GM23338 (cell line): ENCODE measurements at regions not wholly inside any gene's neighbourhood (a gene's known extent, or its start where the extent isn't known, plus 50 kb on each side); places are given as distances from the start of the nearest gene placed in this dataset.

Source experiments
- CREB1 ChIP-seq: fragments of 250-450 bp; sonication (Bioruptor Pico); IDR thresholded peaks from 2 replicates; pipeline ENCODE4 v1.5.0; 2020; ENCODE audit warnings: low read depth, mild to moderate bottlenecking, moderate library complexity
- CTCF ChIP-seq, 2 experiments: fragments of 200-600 bp in 1 of 2; sonication (generic) in 1 of 2; conservative IDR thresholded peaks; 2 replicates each; pipeline versions ENCODE4 v1.5.1 to v1.6.1; 2016 to 2017; ENCODE audit warnings: antibody characterized with exemption in 2 of 2, low read depth in 2 of 2, mild to moderate bottlenecking in 2 of 2, moderate library complexity in 1 of 2
- EZH2 ChIP-seq: fragments of 200-600 bp; sonication (generic); IDR thresholded peaks from one replicate; pipeline ENCODE4 v1.8.0; 2017; ENCODE audit warnings: antibody characterized with exemption, mild to moderate bottlenecking, low read depth; ENCODE audit not compliant: unreplicated experiment
- POLR2AphosphoS5 ChIP-seq: IDR thresholded peaks from 2 replicates; pipeline ENCODE4 v1.6.1; 2016; ENCODE audit warnings: antibody characterized with exemption, low read depth
- ZNF114 ChIP-seq: fragments of 250-450 bp; sonication (Bioruptor Pico); IDR thresholded peaks from 2 replicates; pipeline ENCODE4 v1.5.0; 2020; ENCODE audit warnings: mild to moderate bottlenecking, moderate library complexity
- ZNF331 ChIP-seq: fragments of 250-450 bp; sonication (Bioruptor Pico); IDR thresholded peaks from 2 replicates; pipeline ENCODE4 v1.5.0; 2020; ENCODE audit warnings: low read depth, mild to moderate bottlenecking, moderate library complexity

GRCh38 chr19:30178721-30179402, 193.3 kb upstream of the ZNF536 start:
- TF ChIP-seq CTCF (conservative IDR thresholded peaks at IDR 0.05; ENCODE audit: low read depth in 2 of 2): no peak
- no peak for TF ChIP-seq ZNF114 (CRISPR knock-in tag)
- TF ChIP-seq CREB1 (CRISPR knock-in tag): no peak
- TF ChIP-seq POLR2AphosphoS5: no peak
- TF ChIP-seq ZNF331 (CRISPR knock-in tag): no peak
- no peak for TF ChIP-seq EZH2
